Spleen (tissue), 7 donors: ENCODE measurements at regions not wholly inside any gene's neighbourhood (a gene's known extent, or its start where the extent isn't known, plus 50 kb on each side); places are given as distances from the start of the nearest gene placed in this dataset.

ENCODE experiments used
- POLR2A ChIP-seq, 3 donors: fragments of 450-650 bp; IDR thresholded peaks; one replicate each; pipeline ENCODE4 v1.5.1; 2017; ENCODE audit warnings: antibody characterized with exemption in 3 of 3, mild to moderate bottlenecking in 1 of 3
- POLR2AphosphoS5 ChIP-seq, 3 donors: sonication (generic); formaldehyde crosslinking; IDR thresholded peaks; one replicate each; pipeline ENCODE4 v1.5.1; 2017; ENCODE audit warnings: antibody characterized with exemption in 3 of 3
- TF ChIP-seq, protein P1 (sequence below), 11 experiments: fragments of 200-600 bp in 7 of 11; fragments of 450-650 bp in 4 of 11; sonication (generic) in 4 of 11; IDR thresholded peaks in 8 of 11; conservative IDR thresholded peaks in 3 of 11; 1 replicate in 7 of 11; 2 replicates in 4 of 11; pipeline versions ENCODE4 v1.4.0 to v1.8.0; 2016 to 2021; ENCODE audit warnings: antibody characterized with exemption in 11 of 11, inconsistent platforms in 4 of 11, mild to moderate bottlenecking in 1 of 11
- donor health status: DM: no; HTN: no; CAD: no; lungs with moderate emphysema.
- donor health status: DM: no; HTN: no; CAD: no.
- donor health status: DM: no; HTN: no; CAD: no.

GRCh38 chr6:155889410-155889809, 433.8 kb upstream of the NOX3 start:
- TF ChIP-seq POLR2AphosphoS5 (IDR thresholded peaks at IDR 0.05), result no peak
- TF ChIP-seq, protein P1, sequence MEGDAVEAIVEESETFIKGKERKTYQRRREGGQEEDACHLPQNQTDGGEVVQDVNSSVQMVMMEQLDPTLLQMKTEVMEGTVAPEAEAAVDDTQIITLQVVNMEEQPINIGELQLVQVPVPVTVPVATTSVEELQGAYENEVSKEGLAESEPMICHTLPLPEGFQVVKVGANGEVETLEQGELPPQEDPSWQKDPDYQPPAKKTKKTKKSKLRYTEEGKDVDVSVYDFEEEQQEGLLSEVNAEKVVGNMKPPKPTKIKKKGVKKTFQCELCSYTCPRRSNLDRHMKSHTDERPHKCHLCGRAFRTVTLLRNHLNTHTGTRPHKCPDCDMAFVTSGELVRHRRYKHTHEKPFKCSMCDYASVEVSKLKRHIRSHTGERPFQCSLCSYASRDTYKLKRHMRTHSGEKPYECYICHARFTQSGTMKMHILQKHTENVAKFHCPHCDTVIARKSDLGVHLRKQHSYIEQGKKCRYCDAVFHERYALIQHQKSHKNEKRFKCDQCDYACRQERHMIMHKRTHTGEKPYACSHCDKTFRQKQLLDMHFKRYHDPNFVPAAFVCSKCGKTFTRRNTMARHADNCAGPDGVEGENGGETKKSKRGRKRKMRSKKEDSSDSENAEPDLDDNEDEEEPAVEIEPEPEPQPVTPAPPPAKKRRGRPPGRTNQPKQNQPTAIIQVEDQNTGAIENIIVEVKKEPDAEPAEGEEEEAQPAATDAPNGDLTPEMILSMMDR (IDR thresholded peaks at IDR 0.05 in 8 of 11, conservative IDR thresholded peaks at IDR 0.05 in 3 of 11), result no peak
- TF ChIP-seq POLR2A (IDR thresholded peaks at IDR 0.05), result no peak
